GM19452 (cell line): ENCODE measurements at regions not wholly inside any gene's neighbourhood (a gene's known extent, or its start where the extent isn't known, plus 50 kb on each side); places are given as distances from the start of the nearest gene placed in this dataset.
"Not testable (repeated sequence)": the region's sequence is repeated elsewhere in the genome, so short reads cannot be mapped to it uniquely, and the experiment has no call there.

Experiments
- ATAC-seq: cut with Tn5 transposase; IDR thresholded peaks from one replicate; pipeline ENCODE4 v1.9.1; 2021; ENCODE audit not compliant: unreplicated experiment

DNA sequence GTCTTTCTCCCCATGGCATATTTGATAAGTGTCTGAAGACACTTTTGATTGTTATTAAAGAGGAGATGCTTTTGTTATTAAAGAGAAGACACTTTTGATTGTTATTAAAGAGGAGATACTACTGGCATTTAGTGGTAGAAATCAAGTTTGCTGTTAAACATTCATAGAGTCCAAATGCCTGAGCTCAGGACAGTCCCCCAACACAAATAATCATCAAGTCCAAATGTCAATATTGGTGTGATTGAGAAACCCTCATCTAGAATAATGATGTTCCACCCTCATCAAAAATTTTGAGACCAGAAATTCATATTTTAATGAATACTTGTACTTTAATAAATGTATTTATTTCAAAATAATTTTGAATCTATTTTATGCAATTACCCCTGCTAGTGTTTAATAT lies 1412.9 kb upstream of the PCDH7 start:
- ATAC-seq, result no peak

DNA sequence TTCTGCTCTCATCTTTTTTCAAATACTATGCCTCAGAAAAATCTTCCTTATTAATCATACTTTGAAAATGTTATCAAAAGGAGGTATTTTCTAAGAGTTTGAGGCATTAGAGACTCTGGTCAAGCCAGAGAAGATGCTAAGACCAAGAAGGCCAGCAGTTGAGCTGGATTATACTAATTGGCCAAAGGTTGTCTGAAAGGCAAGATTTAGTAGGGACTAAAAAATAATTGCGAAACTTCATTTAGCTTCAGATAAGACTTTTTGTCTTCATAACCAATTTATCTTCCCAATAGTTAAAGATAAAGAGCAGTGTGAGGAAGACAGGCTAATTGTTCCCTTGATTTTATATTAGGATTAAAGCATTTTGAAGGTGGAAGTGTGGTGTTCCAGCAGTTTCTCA lies 1412.4 kb upstream of the PCDH7 start:
- no peak for ATAC-seq

GRCh38 chr4:29309050-29309449 lies 1411.1 kb upstream of the PCDH7 start:
- no peak for ATAC-seq

GRCh38 chr4:29310252-29310651 lies 1409.9 kb upstream of the PCDH7 start:
- ATAC-seq, result no peak

- no peak for ATAC-seq
Observed at GRCh38 chr4:29311247-29311646, 1408.9 kb upstream of the PCDH7 start.

- ATAC-seq, result no peak
Observed at GRCh38 chr4:29319663-29320340, 1400.4 kb upstream of the PCDH7 start.

DNA sequence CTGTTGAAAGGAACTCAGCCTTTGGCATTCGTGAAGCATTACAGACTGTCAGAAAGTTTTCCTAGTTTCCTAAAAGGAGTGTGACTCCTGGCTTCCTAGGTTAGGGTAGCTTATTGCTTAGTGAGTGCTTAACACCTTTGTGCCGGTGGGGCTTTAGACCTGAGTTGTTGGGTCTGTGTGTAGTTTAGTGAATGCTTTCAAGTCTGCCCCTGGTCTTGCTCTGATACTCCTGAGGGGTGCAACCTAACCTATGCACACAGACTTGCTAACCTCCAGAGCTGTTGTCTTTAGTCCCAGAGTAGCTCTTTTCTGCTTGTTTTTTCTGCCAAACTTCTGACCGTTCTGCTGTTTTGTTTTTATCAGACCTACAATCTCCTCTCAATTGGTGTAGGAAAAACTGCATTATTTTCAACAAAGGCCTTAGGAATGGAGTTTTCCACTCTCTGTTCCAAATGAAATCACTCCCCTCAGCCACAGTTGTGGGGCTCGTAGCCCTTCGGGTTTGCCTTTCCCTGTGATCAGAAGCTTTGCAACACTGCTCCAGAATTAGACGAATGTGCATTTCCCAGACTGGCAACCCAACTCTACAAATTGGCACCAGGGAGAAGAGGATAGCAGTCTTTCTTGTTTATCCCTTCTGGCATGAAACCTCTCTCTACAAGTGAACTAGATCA lies 1399.1 kb upstream of the PCDH7 start:
- ATAC-seq, result no peak

DNA sequence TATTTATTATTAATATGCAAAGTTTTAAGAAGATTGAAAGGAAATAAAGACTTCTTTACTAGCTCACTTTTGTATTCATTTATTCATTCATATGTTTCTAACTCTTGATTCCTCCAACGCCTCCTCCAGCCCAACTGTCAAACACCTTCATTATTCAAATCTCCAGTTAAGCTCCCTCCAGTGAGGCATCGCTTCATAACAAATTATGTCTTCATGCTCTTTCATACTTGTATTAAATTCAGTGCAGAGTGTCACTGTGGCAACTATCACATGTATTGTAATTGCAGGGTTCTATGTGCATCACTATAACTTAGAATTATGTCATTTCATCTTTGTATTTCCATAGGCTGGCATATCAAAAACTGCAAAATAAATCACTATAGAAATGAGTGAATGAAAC lies 1394.2 kb upstream of the PCDH7 start:
- no peak for ATAC-seq

GRCh38 chr4:29326816-29327215 lies 1393.4 kb upstream of the PCDH7 start:
- no peak for ATAC-seq

DNA sequence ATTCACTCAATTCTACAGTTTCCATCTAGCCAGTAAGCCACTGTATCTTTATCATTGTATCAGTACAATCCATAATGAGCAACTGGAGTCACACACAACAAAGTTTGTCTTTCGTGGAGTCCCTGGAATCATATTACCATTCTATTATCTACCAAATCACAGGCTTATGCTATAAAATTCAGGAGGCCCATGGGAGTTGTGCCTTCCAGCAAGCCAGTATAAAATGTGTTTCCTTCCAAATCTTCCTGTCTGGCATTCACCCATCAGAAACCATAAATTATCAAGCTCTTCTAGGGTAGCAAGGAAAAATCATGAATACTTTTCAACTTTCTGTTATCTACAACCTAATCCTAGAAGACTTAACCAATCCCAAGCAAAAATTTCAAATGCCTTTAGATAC lies 1383.3 kb upstream of the PCDH7 start:
- ATAC-seq, result no peak

GRCh38 chr4:29372971-29373370 lies 1347.2 kb upstream of the PCDH7 start:
- ATAC-seq, result no peak

- ATAC-seq, result no peak
Observed at GRCh38 chr4:29375716-29376115, 1344.5 kb upstream of the PCDH7 start.

GRCh38 chr4:29378237-29378636 lies 1341.9 kb upstream of the PCDH7 start:
- not testable (repeated sequence) for ATAC-seq

DNA sequence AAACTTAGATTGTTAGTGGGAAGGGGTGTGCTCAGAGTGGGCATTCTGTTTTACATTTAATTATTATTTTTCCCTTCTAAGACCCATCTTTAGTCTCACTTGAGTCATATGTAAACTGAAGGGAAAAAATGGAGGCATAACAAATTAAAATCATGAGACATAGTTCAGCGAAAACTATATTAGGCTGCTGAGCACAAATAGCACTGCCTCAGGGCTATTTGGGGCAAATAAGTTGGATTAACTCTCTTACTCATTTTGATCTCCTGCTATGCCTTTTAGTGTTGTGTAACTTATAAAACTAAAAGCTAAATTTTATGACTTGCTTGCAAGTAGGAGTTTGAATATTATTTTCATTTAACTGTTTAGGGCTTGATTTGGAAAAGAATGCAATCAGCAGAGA lies 1329.2 kb upstream of the PCDH7 start:
- ATAC-seq, result no peak

DNA sequence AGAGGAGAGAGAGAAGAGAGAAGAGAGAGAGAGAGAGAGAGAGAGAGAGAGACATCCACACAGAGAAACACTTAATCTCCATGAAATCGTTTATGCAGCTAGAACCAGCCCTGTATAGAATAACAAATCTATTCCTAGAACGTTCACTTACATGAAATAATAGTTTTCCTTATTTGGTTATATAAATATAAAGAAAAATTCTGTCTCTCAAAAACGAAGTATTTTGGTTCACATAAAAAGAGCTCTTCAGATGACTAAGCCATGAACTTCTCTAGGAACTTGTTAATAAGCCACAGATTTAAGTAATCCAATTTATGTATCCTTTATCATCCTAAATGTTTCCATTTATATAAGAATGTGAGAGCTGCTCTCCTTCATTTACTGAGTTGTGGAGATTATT lies 1315.1 kb upstream of the PCDH7 start:
- no peak for ATAC-seq

GRCh38 chr4:29415771-29416170 lies 1304.4 kb upstream of the PCDH7 start:
- no peak for ATAC-seq

GRCh38 chr4:29423836-29424721 lies 1296.1 kb upstream of the PCDH7 start:
- ATAC-seq, result no peak

DNA sequence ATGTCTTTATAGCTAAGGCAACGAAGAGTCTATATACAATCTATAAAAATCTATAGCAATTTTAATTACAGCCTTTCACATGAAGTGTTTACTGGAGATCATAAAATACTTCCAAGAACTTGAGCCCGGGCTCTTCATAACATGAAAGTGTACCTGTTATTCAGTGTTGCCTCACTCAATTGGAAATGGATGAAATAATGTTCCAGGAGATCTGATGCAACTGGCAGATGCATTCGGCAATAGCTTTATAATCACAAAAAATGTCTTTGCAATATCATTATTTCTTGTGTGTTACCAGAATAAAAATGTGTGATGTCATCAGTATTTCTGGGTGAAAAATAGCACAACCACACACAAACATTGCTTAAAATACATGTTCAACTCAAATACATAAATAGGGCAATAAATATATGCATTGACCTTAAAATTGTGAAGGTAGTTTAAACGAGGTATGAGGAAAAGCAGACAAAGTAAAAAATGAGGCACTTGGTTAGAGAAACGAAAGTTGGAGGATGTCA lies 1266.8 kb upstream of the PCDH7 start:
- no peak for ATAC-seq

GRCh38 chr4:29459926-29460325 lies 1260.2 kb upstream of the PCDH7 start:
- no peak for ATAC-seq

DNA sequence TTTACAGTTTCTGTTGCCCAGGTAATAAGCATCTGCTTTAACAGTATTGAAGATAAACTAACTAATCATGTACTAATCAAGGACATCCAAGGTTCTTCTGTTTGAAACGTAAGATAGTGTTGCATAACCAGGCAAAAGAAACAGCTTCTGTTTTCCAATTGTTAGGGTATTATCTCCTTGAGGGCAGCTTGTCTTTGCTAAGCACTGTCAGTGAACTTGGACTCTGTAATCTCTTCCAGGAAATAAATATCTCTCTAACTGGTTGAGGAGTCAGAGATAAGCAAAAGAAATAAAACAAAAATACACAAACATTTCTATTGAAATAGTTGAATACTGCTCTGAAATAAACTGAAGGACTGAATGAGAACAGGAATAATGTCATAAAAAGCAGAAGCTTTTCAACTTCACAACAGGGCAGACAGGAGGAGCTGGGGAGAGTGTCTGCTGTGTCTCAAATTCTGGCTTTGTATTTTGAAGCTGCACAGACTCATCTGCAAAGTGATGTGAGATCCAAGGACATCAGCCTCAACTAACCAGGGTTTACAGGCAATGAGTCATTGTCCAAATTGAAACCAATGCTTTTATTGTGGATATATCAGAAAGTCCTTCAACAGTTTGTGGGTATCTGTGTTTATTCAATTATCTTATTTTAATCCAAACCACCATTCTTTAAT lies 1253.0 kb upstream of the PCDH7 start:
- no peak for ATAC-seq
